ENCODE measurements at regions not wholly inside any gene's neighbourhood (a gene's known extent, or its start where the extent isn't known, plus 50 kb on each side); places are given as distances from the start of the nearest gene placed in this dataset.

DNA sequence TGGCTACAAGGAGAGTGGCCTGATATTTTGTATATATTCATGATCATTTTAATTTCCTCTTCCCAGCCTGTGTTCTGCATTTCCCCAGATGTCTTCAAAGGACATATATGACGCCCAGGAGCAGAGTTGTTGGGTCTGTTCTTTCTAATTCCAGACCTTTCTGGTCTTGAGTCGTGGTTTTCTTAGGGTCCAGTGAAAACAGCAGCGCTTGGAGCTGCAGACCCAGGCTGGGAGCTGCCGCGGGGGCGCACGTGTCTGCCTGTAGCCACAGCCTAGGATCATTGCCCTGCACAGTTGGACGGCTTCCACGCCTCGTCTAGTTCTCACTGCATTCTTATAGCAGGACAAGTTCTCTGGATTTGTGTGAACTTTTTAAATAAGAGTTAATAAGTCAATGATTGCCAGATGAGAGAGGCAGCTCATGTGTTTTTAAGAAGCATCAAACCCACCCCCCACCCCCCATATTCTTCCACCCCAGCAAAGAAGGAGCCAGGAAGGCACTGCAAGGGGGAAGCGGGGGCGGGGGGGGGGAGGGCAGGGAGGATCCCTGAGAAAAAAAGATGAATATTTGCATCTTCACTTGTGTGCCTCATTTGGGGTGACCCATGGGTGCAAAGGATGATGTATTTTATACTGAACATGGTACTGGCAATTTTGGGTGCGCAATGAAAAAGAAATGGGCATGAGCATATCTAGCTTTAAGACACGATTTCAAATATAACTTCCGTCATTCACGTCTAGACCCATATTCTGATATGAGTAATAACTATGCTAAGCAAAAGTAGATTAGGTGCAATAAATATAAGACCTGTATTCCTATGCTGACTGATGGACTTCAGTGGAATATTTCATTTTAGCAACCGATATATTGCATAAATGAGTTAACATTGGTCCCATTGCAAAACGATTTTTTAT lies 160.0 kb downstream of the TBXT start:
- POLR2A ChIA-PET: no interaction called here
- no peaks in the 10 kb centered on the region for H3K36me3 Mint-ChIP-seq
- no peak overlapping the region for H3K27ac Mint-ChIP-seq
- CTCF ChIA-PET: interaction anchor here (0.6 to 2.7 kb wide), 4 partner anchors 19 to 148 kb away, joined by 3 to 18 read pairs (median 4); no protein-coding TSS in a partner anchor
- no peaks in the 10 kb centered on the region for H3K9me3 Mint-ChIP-seq
- peaks cover 92% of the 10 kb centered on the region for H3K27me3 Mint-ChIP-seq (ENCODE audit: low read depth)
- peak overlapping the region; percentile 68 for H3K4me3 Mint-ChIP-seq
- peaks cover 29% of the 10 kb centered on the region for H3K4me1 Mint-ChIP-seq
- DNase-seq (ENCODE audit: low spot score): no peak
- ATAC-seq: no peak
- TF ChIP-seq ZNF396 (CRISPR knock-in tag; IDR thresholded peaks at IDR 0.05; ENCODE audit: borderline replicate concordance) (no peak), MAX (CRISPR knock-in tag; IDR thresholded peaks at IDR 0.05) (no peak), EMX1 (CRISPR knock-in tag; IDR thresholded peaks at IDR 0.05) (no peak), AFF4 (CRISPR knock-in tag; IDR thresholded peaks at IDR 0.05; ENCODE audit: borderline replicate concordance) (no peak), ZNF232 (CRISPR knock-in tag; IDR thresholded peaks at IDR 0.05) (no peak), TP53 (CRISPR knock-in tag; IDR thresholded peaks at IDR 0.05) (no peak), FOXJ3 (CRISPR knock-in tag; IDR thresholded peaks at IDR 0.05; ENCODE audit: borderline replicate concordance) (no peak), GRHL2 (CRISPR knock-in tag; IDR thresholded peaks at IDR 0.05; ENCODE audit: insufficient replicate concordance, severe bottlenecking) (no peak), TEAD1 (CRISPR knock-in tag; IDR thresholded peaks at IDR 0.05) (no peak), ZBTB43 (CRISPR knock-in tag; IDR thresholded peaks at IDR 0.05) (no peak), NFYB (CRISPR knock-in tag; conservative IDR thresholded peaks at IDR 0.05; ENCODE audit: low read depth) (no peak)
- TF ChIP-seq, protein P1, sequence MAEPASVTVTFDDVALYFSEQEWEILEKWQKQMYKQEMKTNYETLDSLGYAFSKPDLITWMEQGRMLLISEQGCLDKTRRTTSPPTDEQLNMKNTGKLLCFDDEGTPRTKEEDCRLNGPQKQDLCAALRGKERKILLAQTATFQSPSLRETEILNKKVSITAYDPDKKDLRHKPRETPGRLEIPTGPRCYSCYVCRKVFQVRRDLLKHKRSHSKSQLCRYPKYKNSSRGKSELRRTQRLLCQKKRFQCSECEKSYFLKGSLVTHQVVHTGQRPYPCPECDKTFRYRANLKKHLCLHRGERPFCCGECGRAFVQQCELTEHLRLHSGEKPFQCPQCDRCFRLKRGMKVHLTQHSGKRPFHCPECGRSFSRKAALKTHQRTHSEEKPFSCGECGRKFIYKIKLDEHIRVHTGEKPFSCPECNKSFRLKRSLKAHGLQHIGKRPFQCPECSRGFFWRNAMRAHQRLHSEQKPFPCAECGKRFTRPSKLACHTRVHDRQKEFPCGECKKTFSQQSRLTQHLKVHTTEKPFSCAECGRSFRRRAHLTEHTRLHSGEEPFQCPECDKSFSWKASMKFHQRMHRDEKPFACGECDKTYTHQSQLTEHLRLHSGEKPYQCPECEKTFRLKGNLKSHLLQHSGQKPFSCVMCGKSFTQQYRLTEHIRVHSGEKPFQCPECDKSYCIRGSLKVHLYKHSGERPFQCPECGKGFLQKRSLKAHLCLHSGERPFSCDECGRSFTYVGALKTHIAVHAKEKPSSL (CRISPR knock-in tag; conservative IDR thresholded peaks at IDR 0.05): no peak
- TF ChIP-seq, protein P2, sequence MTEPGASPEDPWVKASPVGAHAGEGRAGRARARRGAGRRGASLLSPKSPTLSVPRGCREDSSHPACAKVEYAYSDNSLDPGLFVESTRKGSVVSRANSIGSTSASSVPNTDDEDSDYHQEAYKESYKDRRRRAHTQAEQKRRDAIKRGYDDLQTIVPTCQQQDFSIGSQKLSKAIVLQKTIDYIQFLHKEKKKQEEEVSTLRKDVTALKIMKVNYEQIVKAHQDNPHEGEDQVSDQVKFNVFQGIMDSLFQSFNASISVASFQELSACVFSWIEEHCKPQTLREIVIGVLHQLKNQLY (CRISPR knock-in tag; IDR thresholded peaks at IDR 0.05): no peak
- TF ChIP-seq, protein P3, sequence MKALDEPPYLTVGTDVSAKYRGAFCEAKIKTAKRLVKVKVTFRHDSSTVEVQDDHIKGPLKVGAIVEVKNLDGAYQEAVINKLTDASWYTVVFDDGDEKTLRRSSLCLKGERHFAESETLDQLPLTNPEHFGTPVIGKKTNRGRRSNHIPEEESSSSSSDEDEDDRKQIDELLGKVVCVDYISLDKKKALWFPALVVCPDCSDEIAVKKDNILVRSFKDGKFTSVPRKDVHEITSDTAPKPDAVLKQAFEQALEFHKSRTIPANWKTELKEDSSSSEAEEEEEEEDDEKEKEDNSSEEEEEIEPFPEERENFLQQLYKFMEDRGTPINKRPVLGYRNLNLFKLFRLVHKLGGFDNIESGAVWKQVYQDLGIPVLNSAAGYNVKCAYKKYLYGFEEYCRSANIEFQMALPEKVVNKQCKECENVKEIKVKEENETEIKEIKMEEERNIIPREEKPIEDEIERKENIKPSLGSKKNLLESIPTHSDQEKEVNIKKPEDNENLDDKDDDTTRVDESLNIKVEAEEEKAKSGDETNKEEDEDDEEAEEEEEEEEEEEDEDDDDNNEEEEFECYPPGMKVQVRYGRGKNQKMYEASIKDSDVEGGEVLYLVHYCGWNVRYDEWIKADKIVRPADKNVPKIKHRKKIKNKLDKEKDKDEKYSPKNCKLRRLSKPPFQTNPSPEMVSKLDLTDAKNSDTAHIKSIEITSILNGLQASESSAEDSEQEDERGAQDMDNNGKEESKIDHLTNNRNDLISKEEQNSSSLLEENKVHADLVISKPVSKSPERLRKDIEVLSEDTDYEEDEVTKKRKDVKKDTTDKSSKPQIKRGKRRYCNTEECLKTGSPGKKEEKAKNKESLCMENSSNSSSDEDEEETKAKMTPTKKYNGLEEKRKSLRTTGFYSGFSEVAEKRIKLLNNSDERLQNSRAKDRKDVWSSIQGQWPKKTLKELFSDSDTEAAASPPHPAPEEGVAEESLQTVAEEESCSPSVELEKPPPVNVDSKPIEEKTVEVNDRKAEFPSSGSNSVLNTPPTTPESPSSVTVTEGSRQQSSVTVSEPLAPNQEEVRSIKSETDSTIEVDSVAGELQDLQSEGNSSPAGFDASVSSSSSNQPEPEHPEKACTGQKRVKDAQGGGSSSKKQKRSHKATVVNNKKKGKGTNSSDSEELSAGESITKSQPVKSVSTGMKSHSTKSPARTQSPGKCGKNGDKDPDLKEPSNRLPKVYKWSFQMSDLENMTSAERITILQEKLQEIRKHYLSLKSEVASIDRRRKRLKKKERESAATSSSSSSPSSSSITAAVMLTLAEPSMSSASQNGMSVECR (CRISPR knock-in tag; IDR thresholded peaks at IDR 0.05; ENCODE audit: borderline replicate concordance): no peak
